HK-2 (cell line): ENCODE measurements at regions not wholly inside any gene's neighbourhood (a gene's known extent, or its start where the extent isn't known, plus 50 kb on each side); places are given as distances from the start of the nearest gene placed in this dataset.

ENCODE experiments used
- DNase-seq: peaks from one replicate; pipeline ENCODE4 v3.0.0-alpha.2; 2018; ENCODE audit not compliant: unreplicated experiment

GRCh38 chr5:125499636-125500332 is 753.3 kb upstream of the ZNF608 start:
- DNase-seq: no peak

- no peak for DNase-seq
Observed at GRCh38 chr5:125501396-125501795, 755.0 kb upstream of the ZNF608 start.

- DNase-seq: no peak
Observed at GRCh38 chr5:125503946-125504345, 757.5 kb upstream of the ZNF608 start.

- no peak for DNase-seq
Observed at GRCh38 chr5:125505115-125505514, 758.7 kb upstream of the ZNF608 start.

GRCh38 chr5:125506124-125506523 is 759.7 kb upstream of the ZNF608 start:
- no peak for DNase-seq

GRCh38 chr5:125508225-125508624 is 761.8 kb upstream of the ZNF608 start:
- no peak for DNase-seq

- no peak for DNase-seq
Observed at GRCh38 chr5:125510651-125511050, 764.2 kb upstream of the ZNF608 start.

- no peak for DNase-seq
Observed at GRCh38 chr5:125517973-125518550, 771.6 kb upstream of the ZNF608 start.

- no peak for DNase-seq
Observed at GRCh38 chr5:125521289-125521688, 774.9 kb upstream of the ZNF608 start.

- DNase-seq: no peak
Observed at GRCh38 chr5:125525356-125525755, 778.9 kb upstream of the ZNF608 start.

GRCh38 chr5:125526966-125527365 is 780.5 kb upstream of the ZNF608 start:
- no peak for DNase-seq

- DNase-seq: no peak
Observed at GRCh38 chr5:125528881-125529280, 782.4 kb upstream of the ZNF608 start.

GRCh38 chr5:125530833-125531615 is 784.6 kb upstream of the ZNF608 start:
- no peak for DNase-seq

GRCh38 chr5:125536095-125536494 is 789.7 kb upstream of the ZNF608 start:
- no peak for DNase-seq

- DNase-seq: no peak
Observed at GRCh38 chr5:125536582-125536981, 790.1 kb upstream of the ZNF608 start.

GRCh38 chr5:125537661-125538060 is 791.2 kb upstream of the ZNF608 start:
- no peak for DNase-seq

- no peak for DNase-seq
Observed at GRCh38 chr5:125538469-125538868, 792.0 kb upstream of the ZNF608 start.

- no peak for DNase-seq
Observed at GRCh38 chr5:125541085-125541484, 794.6 kb upstream of the ZNF608 start.

- DNase-seq: no peak
Observed at GRCh38 chr5:125549322-125549911, 803.0 kb upstream of the ZNF608 start.

GRCh38 chr5:125550274-125550673 is 803.8 kb upstream of the ZNF608 start:
- DNase-seq: no peak

- no peak for DNase-seq
Observed at GRCh38 chr5:125551246-125551645, 804.8 kb upstream of the ZNF608 start.

- DNase-seq: no peak
Observed at GRCh38 chr5:125551797-125552196, 805.4 kb upstream of the ZNF608 start.

GRCh38 chr5:125552486-125552885 is 806.0 kb upstream of the ZNF608 start:
- no peak for DNase-seq
